Parathyroid adenoma (tissue), 2 donors: ENCODE measurements at regions not wholly inside any gene's neighbourhood (a gene's known extent, or its start where the extent isn't known, plus 50 kb on each side); places are given as distances from the start of the nearest gene placed in this dataset.

ENCODE experiments used
- H2AFZ ChIP-seq: fragments of 300-600 bp; sonication (generic); one replicate; pipeline ENCODE4 v1.7.0; 2017; ENCODE audit warnings: antibody characterized with exemption, mild to moderate bottlenecking
- H3K27ac ChIP-seq: fragments of 300-600 bp; sonication (generic); one replicate; pipeline ENCODE4 v1.7.0; 2017
- H3K27me3 ChIP-seq: fragments of 300-600 bp; sonication (generic); one replicate; pipeline ENCODE4 v1.7.0; 2017; ENCODE audit warnings: low read length; ENCODE audit not compliant: control insufficient read depth, insufficient read depth
- H3K36me3 ChIP-seq: fragments of 300-600 bp; sonication (generic); one replicate; pipeline ENCODE4 v1.7.0; 2017; ENCODE audit warnings: low read length; ENCODE audit not compliant: control insufficient read depth, insufficient read depth
- H3K4me1 ChIP-seq: fragments of 300-600 bp; sonication (generic); one replicate; pipeline ENCODE4 v1.7.0; 2017; ENCODE audit warnings: control low read depth
- H3K4me2 ChIP-seq: fragments of 300-600 bp; sonication (generic); one replicate; pipeline ENCODE4 v1.7.0; 2017; ENCODE audit warnings: low read length
- H3K4me3 ChIP-seq: fragments of 300-600 bp; sonication (generic); one replicate; pipeline ENCODE4 v1.7.0; 2017; ENCODE audit warnings: low read depth, low read length
- H3K79me2 ChIP-seq: fragments of 300-600 bp; sonication (generic); one replicate; pipeline ENCODE4 v1.7.0; 2017; ENCODE audit warnings: control low read depth
- H3K9ac ChIP-seq: fragments of 300-600 bp; sonication (generic); one replicate; pipeline ENCODE4 v1.7.0; 2017; ENCODE audit warnings: mild to moderate bottlenecking
- H3K9me3 ChIP-seq: fragments of 300-600 bp; sonication (generic); one replicate; pipeline ENCODE4 v1.7.0; 2017; ENCODE audit warnings: low read length; ENCODE audit not compliant: control insufficient read depth
- CTCF ChIP-seq: fragments of 300-600 bp; sonication (generic); IDR thresholded peaks from one replicate; pipeline ENCODE4 v1.7.0; 2017; ENCODE audit warnings: antibody characterized with exemption, mild to moderate bottlenecking
- donor health status: primary hyperparathyroidism.

- Histone ChIP-seq H2AFZ (no peak overlapping the region), H3K4me1 (no peaks in the 10 kb centered on the region), H3K79me2 (no peaks in the 10 kb centered on the region), H3K27ac (no peak overlapping the region), H3K4me2 (no peak overlapping the region), H3K27me3 (no peaks in the 10 kb centered on the region), H3K4me3 (no peak overlapping the region), H3K9ac (no peak overlapping the region), H3K9me3 (no peaks in the 10 kb centered on the region), H3K36me3 (no peaks in the 10 kb centered on the region)
- no peak for TF ChIP-seq CTCF
Measured at GRCh38 chr2:82498777-82499443, 1960.2 kb downstream of the SUCLG1 start.

GRCh38 chr2:82494739-82495138 is 1964.3 kb downstream of the SUCLG1 start:
- no peak overlapping the region for H3K9ac ChIP-seq
- H3K79me2 ChIP-seq = no peaks in the 10 kb centered on the region
- no peaks in the 10 kb centered on the region for H3K9me3 ChIP-seq
- H3K36me3 ChIP-seq = no peaks in the 10 kb centered on the region
- no peak overlapping the region for H3K27ac ChIP-seq
- no peak overlapping the region for H2AFZ ChIP-seq
- TF ChIP-seq CTCF = no peak
- no peaks in the 10 kb centered on the region for H3K4me1 ChIP-seq
- H3K4me3 ChIP-seq = no peak overlapping the region
- H3K27me3 ChIP-seq = no peaks in the 10 kb centered on the region
- no peak overlapping the region for H3K4me2 ChIP-seq

- Histone ChIP-seq H3K9me3 (no peaks in the 10 kb centered on the region), H3K27me3 (no peaks in the 10 kb centered on the region), H3K4me2 (no peak overlapping the region), H2AFZ (no peak overlapping the region), H3K4me1 (no peaks in the 10 kb centered on the region), H3K36me3 (no peaks in the 10 kb centered on the region), H3K9ac (no peak overlapping the region), H3K4me3 (no peak overlapping the region), H3K79me2 (no peaks in the 10 kb centered on the region), H3K27ac (no peak overlapping the region)
- no peak for TF ChIP-seq CTCF
Measured at GRCh38 chr2:82491591-82491990, 1967.5 kb downstream of the SUCLG1 start.

- Histone ChIP-seq H3K79me2 (no peaks in the 10 kb centered on the region), H3K4me3 (no peak overlapping the region), H3K9ac (no peak overlapping the region), H2AFZ (no peak overlapping the region), H3K36me3 (no peaks in the 10 kb centered on the region), H3K9me3 (no peaks in the 10 kb centered on the region), H3K4me1 (no peaks in the 10 kb centered on the region), H3K27ac (no peak overlapping the region), H3K4me2 (no peak overlapping the region), H3K27me3 (no peaks in the 10 kb centered on the region)
- TF ChIP-seq CTCF = no peak
Measured at GRCh38 chr2:82487354-82487753, 1971.7 kb downstream of the SUCLG1 start.

- Histone ChIP-seq H3K36me3 (no peaks in the 10 kb centered on the region), H3K4me2 (no peak overlapping the region)
- no peak for TF ChIP-seq CTCF
Measured at GRCh38 chr2:82485701-82486100, 1973.4 kb downstream of the SUCLG1 start.

More at GRCh38 chr2:82485701-82486100, 1973.4 kb downstream of the SUCLG1 start:
- H3K9ac ChIP-seq = no peak overlapping the region
- H3K4me3 ChIP-seq = no peak overlapping the region
- no peaks in the 10 kb centered on the region for H3K79me2 ChIP-seq
- H3K27me3 ChIP-seq = no peaks in the 10 kb centered on the region
- H3K4me1 ChIP-seq = no peaks in the 10 kb centered on the region
- H2AFZ ChIP-seq = no peak overlapping the region
- H3K27ac ChIP-seq = no peak overlapping the region
- no peaks in the 10 kb centered on the region for H3K9me3 ChIP-seq
